Thymus (tissue), 11 donors: ENCODE measurements at regions not wholly inside any gene's neighbourhood (a gene's known extent, or its start where the extent isn't known, plus 50 kb on each side); places are given as distances from the start of the nearest gene placed in this dataset.

Experiments
- DNase-seq, 9 donors: peaks; one replicate each; pipeline ENCODE4 v3.0.0-alpha.2; 2013; ENCODE audit warnings: low spot score in 9 of 9, low read depth in 6 of 9, missing footprints in 1 of 9
- H3K27ac ChIP-seq, 2 donors: one replicate each; pipeline ENCODE4 v1.5.1; 2013; ENCODE audit warnings: control low read depth in 1 of 2, low read depth in 1 of 2, low read length in 1 of 2, mild to moderate bottlenecking in 1 of 2, moderate library complexity in 1 of 2
- H3K27me3 ChIP-seq, 2 donors: one replicate each; pipeline ENCODE4 v1.5.1; 2013; ENCODE audit warnings: low read length in 1 of 2; ENCODE audit not compliant: control insufficient read depth in 2 of 2, insufficient read depth in 1 of 2
- H3K36me3 ChIP-seq, 2 donors: one replicate each; pipeline ENCODE4 v1.5.1; 2013; ENCODE audit warnings: low read length in 1 of 2, mild to moderate bottlenecking in 1 of 2, moderate library complexity in 1 of 2; ENCODE audit not compliant: control insufficient read depth in 2 of 2, insufficient read depth in 2 of 2
- H3K4me1 ChIP-seq, 2 donors: one replicate each; pipeline ENCODE4 v1.5.1; 2013; ENCODE audit warnings: low read length in 2 of 2; ENCODE audit not compliant: control insufficient read depth in 2 of 2, insufficient read depth in 2 of 2
- H3K4me3 ChIP-seq, 2 donors: one replicate each; pipeline ENCODE4 v1.5.1; 2013; ENCODE audit warnings: low read length in 2 of 2, control low read depth in 1 of 2, mild to moderate bottlenecking in 1 of 2
- H3K9me3 ChIP-seq, 2 donors: one replicate each; pipeline ENCODE4 v1.5.1; 2013; ENCODE audit warnings: low read length in 1 of 2, mild to moderate bottlenecking in 1 of 2; ENCODE audit not compliant: control insufficient read depth in 2 of 2, insufficient read depth in 1 of 2
- WGBS: extraction: QIAGEN DNeasy Blood & Tissue Kit; methylation state at CpG from one replicate; pipeline ENCODE4 v1.1.7; 2013; 5-methylcytosine and 5-hydroxymethylcytosine counted together
- donor health status: healthy.

- no peaks in the 10 kb centered on the region for H3K36me3 ChIP-seq
- H3K27me3 ChIP-seq, result no peaks in the 10 kb centered on the region
- peaks cover 56 to 70% of the 10 kb centered on the region in 2 donors for H3K4me1 ChIP-seq
- peak overlapping the region in 1 of 2 donors; percentile 7 for H3K4me3 ChIP-seq
- 39% methylated on average over 10 of the region's 10 CpGs for WGBS
- peak overlapping the region; percentile 82 to 96 for H3K27ac ChIP-seq
- DNase-seq, result peak in 8 of 9 donors; percentile 66 to 93 (median 81)
- no peaks in the 10 kb centered on the region for H3K9me3 ChIP-seq
Observed at GRCh38 chr10:110355141-110355831, 50.6 kb upstream of the SMNDC1 start.

GRCh38 chr10:110355922-110356627, 51.4 kb upstream of the SMNDC1 start:
- Histone ChIP-seq H3K4me3 (peak overlapping the region in 1 of 2 donors; percentile 7), H3K36me3 (no peaks in the 10 kb centered on the region), H3K4me1 (peaks cover 56 to 72% of the 10 kb centered on the region in 2 donors), H3K27me3 (no peaks in the 10 kb centered on the region), H3K9me3 (no peaks in the 10 kb centered on the region), H3K27ac (peak overlapping the region; percentile 83 to 96)
- WGBS, result 73% methylated on average over 9 of the region's 9 CpGs
- DNase-seq, result peak in 8 of 9 donors; percentile 27 to 81 (median 56)

- H3K4me3 ChIP-seq, result no peak overlapping the region
- DNase-seq, result peak in 5 of 9 donors; percentile 34 to 72 (median 44)
- H3K36me3 ChIP-seq, result no peaks in the 10 kb centered on the region
- peaks cover 56 to 76% of the 10 kb centered on the region in 2 donors for H3K4me1 ChIP-seq
- 73% methylated on average over 19 of the region's 19 CpGs for WGBS
- no peaks in the 10 kb centered on the region for H3K27me3 ChIP-seq
- no peaks in the 10 kb centered on the region for H3K9me3 ChIP-seq
- H3K27ac ChIP-seq, result peak overlapping the region; percentile 46 to 96
Observed at GRCh38 chr10:110356628-110357245, 52.0 kb upstream of the SMNDC1 start.

GRCh38 chr10:110357252-110357780, 52.6 kb upstream of the SMNDC1 start:
- DNase-seq, result no peak
- Histone ChIP-seq H3K36me3 (no peaks in the 10 kb centered on the region), H3K4me1 (peaks cover 56 to 78% of the 10 kb centered on the region in 2 donors), H3K4me3 (no peak overlapping the region), H3K27ac (peak overlapping the region; percentile 46 to 96), H3K27me3 (no peaks in the 10 kb centered on the region), H3K9me3 (no peaks in the 10 kb centered on the region)
- WGBS, result 90% methylated on average over 17 of the region's 17 CpGs

- H3K27ac ChIP-seq, result no peak overlapping the region
- H3K4me1 ChIP-seq, result peaks cover 55 to 75% of the 10 kb centered on the region in 2 donors
- H3K4me3 ChIP-seq, result no peak overlapping the region
- no peaks in the 10 kb centered on the region for H3K9me3 ChIP-seq
- no peak for DNase-seq
- WGBS, result 98% methylated on average over 9 of the region's 9 CpGs
- H3K36me3 ChIP-seq, result no peaks in the 10 kb centered on the region
- no peaks in the 10 kb centered on the region for H3K27me3 ChIP-seq
Observed at GRCh38 chr10:110357871-110358270, 53.2 kb upstream of the SMNDC1 start.

GRCh38 chr10:110358278-110358677, 53.6 kb upstream of the SMNDC1 start:
- Histone ChIP-seq H3K27me3 (no peaks in the 10 kb centered on the region), H3K27ac (no peak overlapping the region), H3K36me3 (no peaks in the 10 kb centered on the region), H3K4me1 (peaks cover 51 to 74% of the 10 kb centered on the region in 2 donors), H3K9me3 (no peaks in the 10 kb centered on the region), H3K4me3 (no peak overlapping the region)
- no peak for DNase-seq
- WGBS, result 96% methylated on average over 1 of the region's 1 CpG

GRCh38 chr10:110358869-110359629, 54.3 kb upstream of the SMNDC1 start:
- Histone ChIP-seq H3K4me3 (no peak overlapping the region), H3K27ac (no peak overlapping the region), H3K27me3 (no peaks in the 10 kb centered on the region), H3K4me1 (peaks cover 44 to 74% of the 10 kb centered on the region in 2 donors), H3K9me3 (no peaks in the 10 kb centered on the region), H3K36me3 (no peaks in the 10 kb centered on the region)
- 91% methylated on average over 7 of the region's 7 CpGs for WGBS
- no peak for DNase-seq

- H3K27ac ChIP-seq, result no peak overlapping the region
- peaks cover 30 to 69% of the 10 kb centered on the region in 2 donors for H3K4me1 ChIP-seq
- H3K9me3 ChIP-seq, result no peaks in the 10 kb centered on the region
- no peak overlapping the region for H3K4me3 ChIP-seq
- WGBS, result 94% methylated on average over 5 of the region's 5 CpGs
- DNase-seq, result no peak
- no peaks in the 10 kb centered on the region for H3K27me3 ChIP-seq
- H3K36me3 ChIP-seq, result no peaks in the 10 kb centered on the region
Observed at GRCh38 chr10:110360857-110361474, 56.2 kb upstream of the SMNDC1 start.
